K562 (cell line): ENCODE measurements at regions not wholly inside any gene's neighbourhood (a gene's known extent, or its start where the extent isn't known, plus 50 kb on each side); places are given as distances from the start of the nearest gene placed in this dataset.

Experiments used
- ATAC-seq: fragments of 200-7000 bp; cut with Tn5 transposase; 3 replicates; pipeline ENCODE4 v1.9.1; 2020; ENCODE audit warnings: moderate library complexity
- BruUV-seq: library from RNA; stranded (reverse); fragments of 400-500 nt; replicated peaks from 2 replicates; lab custom pipeline; 2021; lab: Mats Ljungman, UMichigan
- CTCF ChIA-PET: fragments of 300-600 bp; formaldehyde crosslinking; extraction: SDS; loops from one replicate; lab custom pipeline; 2021; ENCODE audit warnings: low intra/inter-chr PET ratio; lab: Yijun Ruan, JAX
- POLR2A ChIA-PET: fragments of 300-600, 350-650 bp; sonication (Branson Sonifier 250); formaldehyde crosslinking; extraction: SDS; loops from one replicate; lab custom pipeline; 2021; ENCODE audit warnings: antibody characterized with exemption, inconsistent platforms; lab: Yijun Ruan, JAX
- DNase-seq, 4 experiments: peaks; one replicate each; pipeline versions ENCODE4 v3.0.0 to v3.0.0-alpha.2; 2011 to 2018; ENCODE audit warnings: low spot score in 3 of 4, mixed read lengths in 3 of 4; ENCODE audit errors: extremely low read depth in 1 of 4
- FAIRE-seq: peaks from 2 replicates; lab custom pipeline; 2011; peaks lifted over from hg19 to GRCh38; lab: Jason Lieb, UNC
- H2AFZ ChIP-seq: 2 replicates; pipeline ENCODE4 v1.6.0; 2011; ENCODE audit warnings: low read depth, low read length, control low read depth, inconsistent platforms
- H3K27ac ChIP-seq: fragments of 200-600 bp; 3 replicates; pipeline ENCODE4 v1.8.0; 2011; ENCODE audit warnings: low read depth, mild to moderate bottlenecking, control low read depth, inconsistent platforms, low read length, moderate library complexity, mixed read lengths; ENCODE audit errors: extremely low read depth
- H3K27me3 ChIP-seq, 2 experiments: fragments of 300-600 bp in 1 of 2; 2 replicates in 1 of 2; 3 replicates in 1 of 2; pipeline versions ENCODE4 v1.6.0 to v1.8.0; 2011; ENCODE audit warnings: inconsistent platforms in 2 of 2, low read length in 2 of 2, mild to moderate bottlenecking in 1 of 2, mixed read lengths in 1 of 2, moderate library complexity in 1 of 2; ENCODE audit not compliant: control insufficient read depth in 2 of 2, insufficient read depth in 2 of 2
- H3K36me3 ChIP-seq: fragments of 300-600 bp; 3 replicates; pipeline ENCODE4 v1.8.0; 2011; ENCODE audit warnings: mild to moderate bottlenecking, low read length, inconsistent platforms; ENCODE audit not compliant: control insufficient read depth, insufficient read depth
- H3K4me1 ChIP-seq, 2 experiments: fragments of 200-600 bp in 1 of 2; replicated peaks in 1 of 2; 2 replicates in 1 of 2; 3 replicates in 1 of 2; pipeline versions ENCODE4 v1.5.1 to v1.8.0; 2011; ENCODE audit warnings: inconsistent platforms in 2 of 2, low read length in 2 of 2, mild to moderate bottlenecking in 1 of 2, mixed read lengths in 1 of 2, moderate library complexity in 1 of 2; ENCODE audit not compliant: control insufficient read depth in 2 of 2, insufficient read depth in 2 of 2
- H3K4me2 ChIP-seq: 2 replicates; pipeline ENCODE4 v1.6.1; 2011; ENCODE audit warnings: low read length, control low read depth, inconsistent platforms, mixed read lengths; ENCODE audit not compliant: insufficient read depth
- H3K4me3 ChIP-seq: fragments of 200-600 bp; sonication (generic), shearing (Covaris generic); 2 replicates; pipeline ENCODE4 v1.5.1; 2016; ENCODE audit warnings: control low read depth, inconsistent platforms
- H3K79me2 ChIP-seq: fragments of 200-600 bp; 3 replicates; pipeline ENCODE4 v1.8.0; 2011; ENCODE audit warnings: low read length, inconsistent platforms; ENCODE audit not compliant: control insufficient read depth, insufficient read depth
- H3K9ac ChIP-seq, 2 experiments: 2 replicates each; pipeline versions ENCODE4 v1.6.0 to v1.6.1; 2011; ENCODE audit warnings: low read depth in 2 of 2, low read length in 2 of 2, control low read depth in 1 of 2, inconsistent platforms in 1 of 2, mild to moderate bottlenecking in 1 of 2, mixed read lengths in 1 of 2; ENCODE audit not compliant: insufficient read depth in 1 of 2
- H3K9me1 ChIP-seq: one replicate; pipeline ENCODE4 v1.6.0; 2011; ENCODE audit warnings: inconsistent platforms, mild to moderate bottlenecking, low read length, moderate library complexity; ENCODE audit not compliant: control insufficient read depth, insufficient read depth
- H3K9me3 ChIP-seq: replicated peaks from 2 replicates; pipeline ENCODE4 v1.5.1; 2011; ENCODE audit warnings: low read depth, low read length, inconsistent platforms; ENCODE audit not compliant: control insufficient read depth, insufficient read depth
- H4K20me1 ChIP-seq: replicated peaks from 2 replicates; pipeline ENCODE4 v1.6.1; 2011; ENCODE audit warnings: low read length, inconsistent platforms, mixed read lengths; ENCODE audit not compliant: control insufficient read depth, insufficient read depth
- FOXA1 ChIP-seq: fragments of 450-650 bp; IDR thresholded peaks from 2 replicates; pipeline ENCODE4 v1.6.1; 2016; ENCODE audit warnings: mild to moderate bottlenecking, borderline replicate concordance
- GATAD2A ChIP-seq: fragments of 450-650 bp; IDR thresholded peaks from 2 replicates; pipeline ENCODE4 v1.6.1; 2017
- ILK ChIP-seq: fragments of 450-650 bp; IDR thresholded peaks from 2 replicates; pipeline ENCODE4 v1.6.1; 2016; ENCODE audit warnings: missing genetic modification characterization, low read depth, mild to moderate bottlenecking, missing compliant biosample characterization, moderate library complexity, borderline replicate concordance
- PPARD ChIP-seq: fragments of 250-450 bp; sonication (Bioruptor Pico); IDR thresholded peaks from 2 replicates; pipeline ENCODE4 v1.8.0; 2022; ENCODE audit warnings: inconsistent platforms, mild to moderate bottlenecking, moderate library complexity
- SMAD1 ChIP-seq: fragments of 150-350 bp; IDR thresholded peaks from 2 replicates; pipeline ENCODE4 v1.6.1; 2014; ENCODE audit warnings: low read length, low read depth; ENCODE audit not compliant: partially characterized antibody
- SUPT5H ChIP-seq: fragments of 450-650 bp; IDR thresholded peaks from 2 replicates; pipeline ENCODE4 v1.6.1; 2016
- ZC3H4 ChIP-seq: sonication (generic); formaldehyde crosslinking; IDR thresholded peaks from 2 replicates; pipeline ENCODE4 v1.9.0; 2021; ENCODE audit warnings: missing genetic modification reagents, borderline replicate concordance
- ZNF354B ChIP-seq: fragments of 250-450 bp; sonication (Bioruptor Pico); IDR thresholded peaks from 2 replicates; pipeline ENCODE4 v1.4.0; 2020
- ZNF41 ChIP-seq: fragments of 250-450 bp; sonication (Bioruptor Pico); conservative IDR thresholded peaks from 2 replicates; pipeline ENCODE4 v1.4.0; 2020; ENCODE audit warnings: mild to moderate bottlenecking
- ZNF507 ChIP-seq: conservative IDR thresholded peaks from 2 replicates; pipeline ENCODE4 v1.6.1; 2017; ENCODE audit warnings: missing genetic modification characterization, missing compliant biosample characterization
- WGBS: fragments of 100-300 bp; shearing (Covaris generic); methylation state at CpG from one replicate; pipeline ENCODE4 v1.1.6; 2016; ENCODE audit warnings: low coverage, mixed read lengths; ENCODE audit not compliant: insufficient coverage; ENCODE audit errors: missing lambda C conversion rate; 5-methylcytosine and 5-hydroxymethylcytosine counted together
- in situ Hi-C: fragments of 300-500 bp; cut with MboI; formaldehyde crosslinking; loops from 4 replicates; pipeline ENCODE4 v1.15.0; 2018; ENCODE audit warnings: inconsistent platforms, mixed read lengths
- intact Hi-C: fragments of 100-400 bp; cut with micrococcal nuclease; formaldehyde crosslinking; loops from 2 replicates; pipeline ENCODE4 v1.14.2; 2022
- TF ChIP-seq, protein P1 (sequence below): fragments of 450-650 bp; IDR thresholded peaks from 2 replicates; pipeline ENCODE4 v1.6.1; 2016
- TF ChIP-seq, protein P2 (sequence below): fragments of 250-450 bp; sonication (Bioruptor Pico); IDR thresholded peaks from 2 replicates; pipeline ENCODE4 v1.5.1; 2021; ENCODE audit warnings: mild to moderate bottlenecking

DNA sequence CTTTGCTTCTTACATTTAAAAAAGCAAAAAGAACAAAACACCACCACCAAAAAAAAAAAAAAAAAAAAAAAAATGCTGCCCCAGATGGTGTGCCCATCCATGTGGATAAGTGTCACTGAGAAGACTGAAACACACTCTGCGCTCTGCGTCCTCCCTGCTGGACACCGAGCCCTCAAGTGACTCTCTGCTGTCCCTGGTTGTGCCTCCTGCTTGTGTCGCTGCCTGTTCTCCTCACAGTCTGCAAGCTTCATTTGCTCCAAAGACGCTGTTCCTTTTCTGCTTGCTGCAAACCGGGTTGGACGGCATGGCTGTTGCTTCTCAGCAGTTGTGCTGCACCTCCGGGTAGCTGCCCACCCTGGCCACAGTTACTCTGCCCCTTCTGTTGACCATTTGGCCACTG is 276.2 kb upstream of the ATP2B1 start:
- no TSS peak for BruUV-seq
- Histone ChIP-seq H3K4me2 (no peak overlapping the region), H3K9me1 (no peaks in the 10 kb centered on the region), H3K27me3 (no peaks in the 10 kb centered on the region), H3K4me3 (no peak overlapping the region), H2AFZ (no peak overlapping the region), H3K4me1 (no peaks in the 10 kb centered on the region), H4K20me1 (no peaks in the 10 kb centered on the region), H3K36me3 (no peaks in the 10 kb centered on the region), H3K9ac (no peak overlapping the region), H3K79me2 (no peaks in the 10 kb centered on the region), H3K9me3 (no peaks in the 10 kb centered on the region), H3K27ac (no peak overlapping the region)
- in situ Hi-C loops, result no loop called here
- POLR2A ChIA-PET, result interaction anchor here (0.6 kb wide), 1 partner anchor 495 kb away, joined by 4 read pairs; no protein-coding TSS in a partner anchor
- 0% methylated on average over 8 of the region's 8 CpGs for WGBS
- ATAC-seq (no peak), DNase-seq (no peak), FAIRE-seq (no peak)
- CTCF ChIA-PET, result no interaction called here
- intact Hi-C loops, result no loop called here
- no peak for TF ChIP-seq ZNF354B (CRISPR knock-in tag)

DNA sequence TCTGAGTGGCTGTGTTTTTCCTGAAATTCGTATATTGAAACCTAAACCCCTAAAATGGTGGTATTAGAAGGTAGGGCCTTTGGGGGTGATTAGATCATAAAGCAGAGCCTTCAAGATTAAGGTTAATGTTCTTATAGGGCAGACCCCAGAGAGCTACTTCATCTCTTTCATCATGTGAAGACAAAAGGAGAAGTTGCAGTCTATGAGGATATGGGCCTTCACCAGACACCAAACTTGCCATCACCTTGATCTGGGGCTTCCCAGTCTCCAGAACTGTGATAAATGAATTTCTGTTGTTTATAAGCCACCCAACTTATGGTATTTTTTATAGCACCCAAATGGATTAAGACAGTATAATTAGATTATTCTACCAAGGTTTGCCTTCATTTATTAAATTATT is 275.0 kb upstream of the ATP2B1 start:
- Histone ChIP-seq H3K27ac (no peak overlapping the region), H3K4me2 (no peak overlapping the region), H3K79me2 (no peaks in the 10 kb centered on the region), H2AFZ (no peak overlapping the region), H3K27me3 (no peaks in the 10 kb centered on the region), H3K9me1 (no peaks in the 10 kb centered on the region), H3K36me3 (no peaks in the 10 kb centered on the region), H3K4me3 (no peak overlapping the region), H3K9me3 (no peaks in the 10 kb centered on the region), H3K9ac (no peak overlapping the region), H3K4me1 (no peaks in the 10 kb centered on the region), H4K20me1 (no peaks in the 10 kb centered on the region)
- ATAC-seq, result no peak
- DNase-seq, result no peak
- FAIRE-seq, result no peak
- ChIA-PET POLR2A (no interaction called here), CTCF (no interaction called here)
- no TSS peak for BruUV-seq
- WGBS, result 0% methylated on average over 1 of the region's 1 CpG
- intact Hi-C loops, result no loop called here
- TF ChIP-seq, protein P1, sequence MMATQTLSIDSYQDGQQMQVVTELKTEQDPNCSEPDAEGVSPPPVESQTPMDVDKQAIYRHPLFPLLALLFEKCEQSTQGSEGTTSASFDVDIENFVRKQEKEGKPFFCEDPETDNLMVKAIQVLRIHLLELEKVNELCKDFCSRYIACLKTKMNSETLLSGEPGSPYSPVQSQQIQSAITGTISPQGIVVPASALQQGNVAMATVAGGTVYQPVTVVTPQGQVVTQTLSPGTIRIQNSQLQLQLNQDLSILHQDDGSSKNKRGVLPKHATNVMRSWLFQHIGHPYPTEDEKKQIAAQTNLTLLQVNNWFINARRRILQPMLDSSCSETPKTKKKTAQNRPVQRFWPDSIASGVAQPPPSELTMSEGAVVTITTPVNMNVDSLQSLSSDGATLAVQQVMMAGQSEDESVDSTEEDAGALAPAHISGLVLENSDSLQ, result no peak
- TF ChIP-seq ILK (no peak), SMAD1 (no peak), PPARD (CRISPR knock-in tag) (no peak), GATAD2A (no peak), FOXA1 (no peak), ZNF41 (CRISPR knock-in tag) (no peak), ZNF507 (tag) (no peak), ZC3H4 (no peak), SUPT5H (no peak)
- TF ChIP-seq, protein P2, sequence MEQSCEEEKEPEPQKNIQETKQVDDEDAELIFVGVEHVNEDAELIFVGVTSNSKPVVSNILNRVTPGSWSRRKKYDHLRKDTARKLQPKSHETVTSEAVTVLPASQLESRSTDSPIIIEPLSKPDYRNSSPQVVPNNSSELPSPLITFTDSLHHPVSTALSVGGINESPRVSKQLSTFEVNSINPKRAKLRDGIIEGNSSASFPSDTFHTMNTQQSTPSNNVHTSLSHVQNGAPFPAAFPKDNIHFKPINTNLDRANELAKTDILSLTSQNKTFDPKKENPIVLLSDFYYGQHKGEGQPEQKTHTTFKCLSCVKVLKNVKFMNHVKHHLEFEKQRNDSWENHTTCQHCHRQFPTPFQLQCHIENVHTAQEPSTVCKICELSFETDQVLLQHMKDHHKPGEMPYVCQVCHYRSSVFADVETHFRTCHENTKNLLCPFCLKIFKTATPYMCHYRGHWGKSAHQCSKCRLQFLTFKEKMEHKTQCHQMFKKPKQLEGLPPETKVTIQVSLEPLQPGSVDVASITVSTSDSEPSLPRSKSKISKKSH, result no peak
- in situ Hi-C loops, result no loop called here
